ENCODE measurements at regions not wholly inside any gene's neighbourhood (a gene's known extent, or its start where the extent isn't known, plus 50 kb on each side); places are given as distances from the start of the nearest gene placed in this dataset.

DNA sequence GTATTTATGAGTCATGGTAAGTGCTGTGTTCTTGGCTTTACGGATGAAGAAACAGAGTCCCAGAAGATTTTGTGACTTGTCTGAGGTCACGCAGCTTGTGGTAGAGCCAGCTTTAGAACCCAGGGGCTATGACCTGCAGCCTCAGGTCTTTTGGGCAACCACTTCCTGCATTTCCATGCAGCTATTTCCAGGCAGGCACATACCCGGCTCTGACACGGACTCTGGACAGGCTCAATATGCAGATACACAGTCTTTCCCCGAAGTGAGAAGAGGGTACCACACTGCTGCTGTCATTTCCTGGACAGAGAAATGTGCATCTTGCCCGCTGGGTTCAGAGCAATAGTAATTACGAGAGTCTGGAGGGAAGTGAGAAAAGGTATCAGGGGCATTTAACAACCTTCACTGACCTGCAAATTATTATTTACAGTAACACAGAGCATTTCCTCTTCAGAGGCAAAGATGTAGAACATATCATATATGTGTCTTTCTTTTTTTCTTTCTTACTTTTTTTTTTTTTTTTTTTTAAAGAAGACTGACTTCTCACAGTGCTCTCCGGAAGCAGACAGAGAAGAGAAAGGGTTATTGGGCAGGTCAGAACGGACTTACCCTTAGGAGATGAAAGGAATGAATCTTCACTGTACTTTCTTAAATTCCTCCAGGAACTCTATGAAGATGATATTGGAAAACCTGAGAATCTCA lies 185.1 kb downstream of the CLIC5 start:
- DNase-seq, result no peak

DNA sequence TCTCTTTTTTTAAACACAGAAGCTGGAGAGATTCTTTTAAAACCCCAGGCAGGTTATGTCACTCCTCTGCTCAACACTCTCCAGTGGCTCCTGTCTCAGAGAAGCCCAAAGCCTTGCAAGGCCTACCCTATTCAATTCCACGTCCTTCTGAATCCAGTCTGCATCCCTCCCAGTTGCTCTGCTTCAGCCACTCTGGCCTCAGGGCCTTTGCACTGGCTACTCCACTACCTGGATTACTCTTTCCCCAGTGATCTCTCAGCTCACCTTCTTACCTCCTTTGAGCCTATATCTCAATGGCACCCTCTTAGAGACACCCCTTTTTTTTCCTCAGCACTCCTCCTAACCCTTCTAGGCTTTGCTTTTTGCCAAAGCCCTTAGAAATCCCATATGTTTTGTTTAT lies 185.8 kb downstream of the CLIC5 start:
- DNase-seq, result no peak

DNA sequence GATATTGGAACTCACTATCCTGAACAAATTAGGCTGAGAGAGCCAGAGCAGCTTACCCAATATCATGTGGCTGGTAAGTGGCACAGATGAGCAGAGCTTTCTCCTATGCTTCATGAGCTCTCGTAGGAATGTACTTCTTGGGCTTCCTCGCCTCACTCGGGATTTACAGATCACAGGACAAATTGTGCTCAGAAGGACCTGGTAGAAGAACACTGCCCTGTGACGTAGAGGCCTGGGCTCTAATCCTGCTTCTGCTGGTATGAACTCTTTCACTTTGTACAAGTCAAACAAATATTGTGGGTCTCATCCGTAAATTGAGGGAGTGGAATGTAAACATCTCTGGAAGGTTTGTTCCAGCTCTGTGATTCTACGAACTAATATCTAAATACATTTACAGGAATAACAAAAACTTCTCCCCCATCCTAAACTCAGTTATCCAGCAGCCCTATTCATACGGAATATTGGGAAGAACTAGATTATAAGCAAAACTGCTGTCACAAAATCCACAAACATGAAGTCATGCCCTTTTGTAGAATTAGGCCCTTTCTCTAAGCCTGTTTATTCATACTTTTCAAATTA lies 187.6 kb downstream of the CLIC5 start:
- DNase-seq, result no peak

- DNase-seq, result no peak
Observed at GRCh38 chr6:45822873-45823272, 192.8 kb downstream of the CLIC5 start.

GRCh38 chr6:45822246-45822812 lies 193.3 kb downstream of the CLIC5 start:
- DNase-seq, result peak; percentile 29

- DNase-seq, result no peak
Observed at GRCh38 chr6:45818655-45819054, 197.0 kb downstream of the CLIC5 start.

DNA sequence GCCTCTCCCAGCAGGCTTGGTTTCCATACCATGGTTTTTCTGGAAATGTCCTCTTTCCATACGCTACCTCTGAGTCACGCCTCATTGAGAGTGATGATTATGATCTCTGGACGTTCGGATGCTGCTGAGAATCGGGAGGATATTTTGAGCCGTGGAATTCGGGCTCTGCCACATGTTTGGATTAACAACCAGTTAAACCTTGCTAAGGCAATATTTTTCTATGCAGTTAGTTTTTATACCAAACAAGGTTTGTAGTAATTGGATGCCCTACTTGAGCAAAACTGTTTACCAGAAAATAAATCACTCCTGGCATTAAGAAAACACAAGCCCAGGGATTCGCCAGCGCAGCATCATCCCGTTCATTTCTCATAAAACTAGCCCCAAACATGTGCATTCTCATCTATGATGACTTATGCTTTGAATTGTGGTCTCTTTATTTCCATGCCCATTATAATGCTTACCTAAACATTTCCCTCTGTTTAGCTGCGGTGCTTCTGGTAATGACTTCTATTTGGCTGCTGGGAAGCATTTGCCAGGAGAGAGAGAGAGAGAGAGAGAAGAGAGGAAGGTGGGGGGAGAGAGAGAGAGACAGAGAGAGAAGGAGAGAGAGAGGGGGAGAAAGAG lies 198.9 kb downstream of the CLIC5 start:
- DNase-seq, result no peak

DNA sequence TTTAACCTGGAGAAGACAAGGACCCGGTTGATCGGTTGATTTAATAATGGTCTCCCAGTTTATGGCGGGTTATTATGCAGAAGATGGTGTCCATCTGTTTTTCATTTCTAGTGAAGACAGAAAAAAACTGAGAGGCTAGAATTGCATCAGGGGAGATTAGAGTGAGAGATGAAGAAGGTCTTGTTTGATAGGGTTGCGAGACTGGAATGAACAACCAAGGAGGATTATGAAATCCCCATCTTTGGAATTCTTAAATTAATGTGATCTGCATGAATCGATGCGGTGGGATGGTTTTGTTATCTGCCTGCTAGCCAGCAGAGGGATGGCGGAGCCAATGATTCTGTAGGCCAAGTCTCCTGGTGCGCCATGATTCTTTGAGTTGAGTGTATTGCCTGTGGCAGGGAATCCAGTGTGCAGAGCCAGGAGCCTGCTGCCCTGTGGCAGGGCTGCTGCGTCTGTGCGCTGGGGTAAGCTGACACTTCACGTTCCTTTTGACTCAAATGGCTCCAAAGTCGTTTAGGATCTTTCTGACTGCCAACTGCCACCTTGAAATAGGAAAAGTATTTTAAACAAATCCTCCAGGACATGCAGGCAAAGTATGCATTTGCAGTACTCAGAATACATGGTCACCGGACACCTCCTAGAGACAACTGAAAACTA lies 200.1 kb downstream of the CLIC5 start:
- no peak for DNase-seq

DNA sequence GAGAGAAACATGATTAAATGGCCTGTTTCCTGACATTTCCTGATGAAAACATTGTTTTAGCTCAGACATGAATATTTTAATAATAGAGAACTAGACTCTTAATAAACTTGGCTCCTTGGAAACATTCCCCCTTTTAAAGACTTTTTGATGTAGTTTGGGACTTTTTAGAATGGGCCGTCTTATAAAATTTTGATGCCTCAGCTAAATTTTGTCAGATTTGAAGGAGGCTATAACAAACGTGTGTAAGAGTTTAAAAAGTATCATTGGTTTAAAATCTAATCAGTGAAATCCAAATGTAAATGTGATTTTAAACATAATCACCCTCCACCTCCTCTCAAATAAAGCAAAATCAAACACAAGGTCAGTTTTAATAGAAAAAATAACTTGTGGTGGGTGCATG lies 200.9 kb downstream of the CLIC5 start:
- DNase-seq, result no peak

DNA sequence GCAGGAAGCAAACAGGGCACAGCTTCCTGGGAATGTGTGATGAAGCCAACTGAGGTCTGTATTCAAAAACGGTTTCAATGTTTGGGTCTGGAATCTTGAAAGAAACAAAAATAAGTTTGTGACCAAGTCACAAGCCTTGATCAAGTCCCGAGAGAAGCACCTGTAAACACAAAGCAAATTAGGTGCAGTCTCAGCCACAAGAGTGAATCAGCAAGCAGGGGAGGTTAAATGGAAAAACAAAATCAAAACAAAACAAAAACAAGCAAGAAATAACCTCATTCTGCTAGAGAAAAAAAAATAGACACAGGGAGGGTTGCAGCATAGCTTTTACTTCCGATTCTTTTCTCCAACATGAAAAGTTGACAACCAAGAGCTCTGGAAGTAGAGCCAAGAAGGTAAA lies 201.7 kb downstream of the CLIC5 start:
- no peak for DNase-seq

DNA sequence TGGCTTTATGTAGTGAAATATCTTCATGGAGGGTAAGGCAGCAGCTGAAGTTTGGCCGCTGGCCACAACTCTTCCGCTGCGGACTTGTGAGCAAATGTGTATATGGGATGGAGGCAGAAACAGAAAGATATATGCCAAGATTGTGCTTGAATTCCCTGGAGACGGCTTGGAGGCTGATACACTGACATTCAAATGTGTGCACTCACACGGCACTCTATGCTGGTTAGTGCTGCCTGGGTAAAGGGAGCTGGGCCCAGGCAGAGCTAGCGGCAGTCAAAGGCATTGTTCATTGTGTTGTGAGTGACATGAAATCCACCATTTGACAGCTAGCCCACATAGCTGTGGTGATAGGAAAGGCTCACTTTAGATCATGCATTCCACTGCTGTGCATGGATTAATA lies 202.7 kb downstream of the CLIC5 start:
- no peak for DNase-seq

GRCh38 chr6:45808917-45809316 lies 206.7 kb downstream of the CLIC5 start:
- DNase-seq, result no peak

DNA sequence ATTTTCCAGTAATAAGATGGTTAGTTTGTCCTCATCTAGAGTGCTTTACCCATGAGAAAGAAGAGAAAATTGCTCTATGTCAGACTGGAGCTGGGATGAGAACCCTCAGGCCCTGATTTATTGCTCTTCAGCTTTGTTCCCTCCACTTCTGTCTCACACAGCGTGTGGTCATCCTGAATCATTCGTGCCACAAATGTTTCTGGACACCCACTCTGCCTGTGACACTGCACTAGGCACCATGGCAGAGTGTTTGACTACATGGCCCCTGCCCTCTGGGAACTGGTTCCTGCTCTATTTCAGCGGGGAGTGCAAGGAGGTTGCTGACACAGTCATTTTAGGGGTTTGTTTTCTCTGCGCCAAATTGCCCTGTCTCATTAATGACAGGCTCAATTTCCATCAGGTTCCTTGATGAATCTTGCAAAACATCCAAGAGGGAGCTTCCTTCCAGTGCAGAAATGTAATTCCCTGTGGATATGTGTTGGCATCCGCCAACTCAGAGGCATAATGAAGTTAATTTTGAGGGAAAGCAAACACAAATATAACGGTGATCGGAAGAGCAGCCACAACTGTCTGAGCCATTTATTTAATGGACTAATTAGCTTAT lies 207.5 kb downstream of the CLIC5 start:
- no peak for DNase-seq

DNA sequence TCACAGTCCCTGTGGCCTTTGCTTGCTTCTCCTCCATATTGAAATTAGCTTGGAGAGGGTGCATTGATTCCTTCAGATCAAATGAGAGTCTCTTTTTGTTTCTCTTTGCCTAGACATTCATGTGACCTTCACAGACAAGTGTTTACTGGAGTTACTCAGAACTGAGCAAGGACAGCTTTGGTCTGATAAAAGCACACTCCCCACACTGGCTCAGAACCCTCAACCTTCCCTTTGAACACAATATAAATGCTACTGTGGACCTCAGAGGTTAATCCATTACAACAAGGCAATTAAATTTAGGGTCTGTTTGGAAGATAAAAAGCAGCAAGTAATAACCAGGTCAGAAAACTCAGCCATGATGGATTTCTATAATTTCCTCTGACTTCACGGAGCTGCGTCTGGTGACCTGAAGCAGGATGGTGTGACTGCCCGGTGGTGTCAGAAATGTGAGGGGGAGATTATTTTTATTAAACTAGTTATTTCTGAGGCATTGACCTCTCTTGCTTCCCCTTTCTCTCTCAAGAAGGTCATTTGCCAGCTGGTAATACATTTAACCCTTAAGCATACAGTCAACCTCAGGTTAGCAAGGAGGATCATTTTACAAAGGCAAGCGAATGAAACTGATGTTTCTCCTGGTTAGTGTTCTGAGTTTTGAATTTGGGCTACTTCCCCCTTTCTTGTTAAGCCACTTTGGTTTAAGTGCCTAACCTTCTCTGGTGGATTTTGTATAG lies 208.2 kb downstream of the CLIC5 start:
- DNase-seq, result peak; percentile 36

DNA sequence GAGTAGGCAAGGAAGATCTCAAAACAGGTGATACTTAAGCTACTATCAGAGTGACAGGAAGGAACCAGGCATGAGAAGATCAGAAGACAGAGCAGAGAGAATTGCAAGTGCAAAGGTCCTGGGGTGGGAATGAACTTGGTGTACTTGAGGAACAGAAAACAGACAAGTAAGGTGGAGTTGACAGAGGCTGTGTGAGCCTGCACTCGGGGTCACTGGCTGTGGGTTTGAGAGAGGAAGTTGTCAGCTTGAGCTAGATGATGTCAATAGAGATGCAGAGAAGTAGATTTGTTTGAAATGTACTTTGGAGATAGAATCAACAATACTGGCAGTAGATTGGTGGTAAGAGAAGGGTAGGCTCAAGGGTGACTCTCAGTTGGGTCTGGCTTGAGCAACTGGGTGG lies 209.5 kb downstream of the CLIC5 start:
- no peak for DNase-seq

DNA sequence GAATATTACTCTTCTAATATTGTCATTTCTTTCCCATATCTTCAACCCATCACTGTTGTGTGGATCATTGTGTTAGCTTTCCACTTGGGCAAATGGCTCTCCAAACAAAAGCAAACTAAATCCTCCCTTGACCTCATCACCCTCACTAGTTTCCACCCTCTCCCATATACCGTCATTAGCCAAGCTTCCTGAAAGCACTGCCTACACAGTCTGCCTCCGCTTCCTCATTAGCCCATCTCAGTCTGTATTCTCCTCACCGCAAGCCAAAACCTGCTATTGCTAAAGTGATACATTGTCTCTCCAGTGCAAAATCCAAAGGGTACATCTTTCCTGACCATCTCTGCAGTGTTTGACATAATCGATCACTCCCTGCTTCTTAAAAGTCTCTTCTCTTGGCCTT lies 212.6 kb downstream of the CLIC5 start:
- DNase-seq, result no peak

DNA sequence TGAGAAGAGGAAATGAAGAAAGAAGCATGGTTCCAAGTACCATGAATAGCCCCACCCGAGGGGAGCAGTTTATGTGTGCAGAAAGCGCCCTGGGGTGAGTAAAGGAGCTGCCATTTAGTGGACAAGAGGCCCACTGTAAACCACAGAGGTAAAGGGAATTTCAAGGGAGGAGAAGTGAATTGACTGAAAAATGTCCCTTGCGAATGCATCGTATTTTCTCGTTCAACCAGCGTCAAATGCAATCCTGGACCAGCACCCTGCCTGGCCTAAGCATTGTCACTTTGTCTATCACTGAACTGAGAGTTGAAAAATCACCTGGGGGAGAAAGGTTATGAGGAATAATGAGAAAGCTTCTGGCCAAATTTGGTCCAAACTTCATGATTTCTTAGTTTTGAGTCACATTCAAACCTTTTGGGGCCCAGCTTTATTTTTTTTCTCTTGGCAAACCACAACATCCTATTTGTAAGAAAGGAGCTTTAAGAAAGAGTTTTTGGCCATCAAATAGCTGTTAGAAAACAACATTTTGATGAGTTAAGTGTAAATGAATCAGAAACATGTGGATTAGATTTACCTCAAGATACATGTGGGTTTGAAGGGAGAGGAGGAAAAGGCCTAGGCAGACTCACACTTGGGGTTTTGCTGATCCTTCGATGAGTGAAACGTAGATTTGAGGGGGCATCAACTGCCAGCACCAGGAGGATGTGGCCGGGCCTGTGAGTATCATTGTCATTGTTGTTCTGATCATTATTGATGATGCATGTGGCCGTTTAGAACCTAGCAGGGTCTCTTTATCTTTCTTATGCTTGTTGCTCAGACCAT lies 214.0 kb downstream of the CLIC5 start:
- DNase-seq, result no peak

GRCh38 chr6:45800911-45801310 lies 214.7 kb downstream of the CLIC5 start:
- DNase-seq, result no peak

DNA sequence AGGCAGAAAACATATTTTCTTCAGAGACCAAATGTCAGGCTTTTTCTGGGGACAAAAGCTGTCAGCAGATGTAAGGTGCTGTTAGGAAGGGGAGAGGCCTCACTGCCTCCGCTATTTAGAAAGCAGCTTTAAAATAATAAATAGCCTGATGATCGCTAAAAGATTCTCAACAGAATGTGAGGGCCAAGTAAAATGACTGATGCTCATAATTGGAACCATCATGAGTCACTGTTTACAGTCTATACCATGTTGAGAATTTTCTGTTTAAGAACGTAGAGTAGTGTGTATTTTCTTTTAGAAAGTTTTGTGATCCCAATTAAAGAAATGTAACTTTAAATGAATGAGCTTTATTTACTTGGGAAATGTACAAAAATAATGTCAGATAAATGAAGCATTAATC lies 220.0 kb downstream of the CLIC5 start:
- DNase-seq, result no peak

- DNase-seq, result no peak
Observed at GRCh38 chr6:45794465-45794864, 221.2 kb downstream of the CLIC5 start.
